HepG2 (cell line): ENCODE measurements at regions not wholly inside any gene's neighbourhood (a gene's known extent, or its start where the extent isn't known, plus 50 kb on each side); places are given as distances from the start of the nearest gene placed in this dataset.

ENCODE experiments used
- ATAC-seq: fragments of 200-7000 bp; cut with Tn5 transposase; 3 replicates; pipeline ENCODE4 v1.9.1; 2020; ENCODE audit warnings: mild to moderate bottlenecking, moderate library complexity
- BruUV-seq: library from RNA; stranded (reverse); fragments of 400-500 nt; replicated peaks from 2 replicates; lab custom pipeline; 2021; lab: Mats Ljungman, UMichigan
- CTCF ChIA-PET: fragments of 300-600 bp; formaldehyde crosslinking; extraction: SDS; loops from one replicate; lab custom pipeline; 2021; ENCODE audit warnings: low total read pairs, inconsistent platforms, low intra/inter-chr PET ratio; lab: Yijun Ruan, JAX
- POLR2A ChIA-PET: fragments of 350-600 bp; sonication (Branson Sonifier 250); formaldehyde crosslinking; loops from one replicate; lab custom pipeline; 2020; ENCODE audit warnings: antibody characterized with exemption, inconsistent platforms; lab: Yijun Ruan, JAX
- DNase-seq: peaks from one replicate; pipeline ENCODE4 v3.0.0-alpha.2; 2015; ENCODE audit warnings: low spot score
- FAIRE-seq: peaks from 3 replicates; lab custom pipeline; 2011; peaks lifted over from hg19 to GRCh38; lab: Jason Lieb, UNC
- H2AFZ ChIP-seq: one replicate; pipeline ENCODE4 v1.6.1; 2011; ENCODE audit warnings: low read length, inconsistent platforms
- H3K27ac ChIP-seq: fragments of 300-600 bp; 3 replicates; pipeline ENCODE4 v1.8.0; 2011; ENCODE audit warnings: mixed run types, mild to moderate bottlenecking, mixed read lengths, low read length, inconsistent platforms; ENCODE audit not compliant: insufficient read depth; ENCODE audit errors: extremely low read length
- H3K27me3 ChIP-seq, 2 experiments: fragments of 200-600 bp in 1 of 2; 2 replicates in 1 of 2; 3 replicates in 1 of 2; pipeline versions ENCODE4 v1.6.0 to v1.8.0; 2011; ENCODE audit warnings: low read length in 2 of 2, mild to moderate bottlenecking in 2 of 2, moderate library complexity in 2 of 2, inconsistent platforms in 1 of 2; ENCODE audit not compliant: insufficient read depth in 2 of 2, control insufficient read depth in 1 of 2
- H3K36me3 ChIP-seq, 2 experiments: fragments of 200-600 bp in 1 of 2; replicated peaks in 1 of 2; 2 replicates in 1 of 2; 3 replicates in 1 of 2; pipeline versions ENCODE4 v1.5.1 to v1.8.0; 2011; ENCODE audit warnings: low read length in 2 of 2, inconsistent platforms in 1 of 2; ENCODE audit not compliant: insufficient read depth in 2 of 2, control insufficient read depth in 1 of 2
- H3K4me1 ChIP-seq: 2 replicates; pipeline ENCODE4 v1.5.1; 2012; ENCODE audit warnings: low read length, inconsistent platforms; ENCODE audit not compliant: insufficient read depth
- H3K4me2 ChIP-seq: 2 replicates; pipeline ENCODE4 v1.6.0; 2011; ENCODE audit warnings: low read depth, low read length, inconsistent platforms
- H3K4me3 ChIP-seq, 3 experiments: fragments of 200-600 bp in 1 of 3; sonication (generic), shearing (Covaris generic) in 1 of 3; replicated peaks in 1 of 3; 2 replicates each; pipeline ENCODE4 v1.5.1; 2011 to 2016; ENCODE audit warnings: low read length in 3 of 3, inconsistent platforms in 2 of 3, low read depth in 2 of 3, mild to moderate bottlenecking in 2 of 3, control low read depth in 1 of 3, mixed read lengths in 1 of 3; ENCODE audit not compliant: insufficient read depth in 1 of 3
- H3K79me2 ChIP-seq: one replicate; pipeline ENCODE4 v1.6.1; 2011; ENCODE audit warnings: low read length, inconsistent platforms; ENCODE audit not compliant: insufficient read depth
- H3K9ac ChIP-seq: 2 replicates; pipeline ENCODE4 v1.6.0; 2011; ENCODE audit warnings: mild to moderate bottlenecking, low read depth, low read length, inconsistent platforms; ENCODE audit not compliant: insufficient read depth
- H3K9me3 ChIP-seq: 2 replicates; pipeline ENCODE4 v1.5.1; 2012; ENCODE audit warnings: mild to moderate bottlenecking, low read length
- H4K20me1 ChIP-seq: 2 replicates; pipeline ENCODE4 v1.6.0; 2011; ENCODE audit warnings: inconsistent platforms, mild to moderate bottlenecking, low read length, moderate library complexity; ENCODE audit not compliant: insufficient read depth
- BRD4 ChIP-seq: sonication (generic); formaldehyde crosslinking; IDR thresholded peaks from 2 replicates; pipeline ENCODE4 v1.4.0; 2020; ENCODE audit warnings: missing genetic modification reagents
- HHEX ChIP-seq: IDR thresholded peaks from 2 replicates; pipeline ENCODE4 v1.6.1; 2016; ENCODE audit warnings: control low read depth
- IKZF4 ChIP-seq: sonication (generic); formaldehyde crosslinking; IDR thresholded peaks from 2 replicates; pipeline ENCODE4 v1.5.1; 2020; ENCODE audit warnings: borderline replicate concordance, mild to moderate bottlenecking, low read depth, missing genetic modification reagents; ENCODE audit errors: not compliant biosample characterization
- JDP2 ChIP-seq: sonication (generic); formaldehyde crosslinking; IDR thresholded peaks from 2 replicates; pipeline ENCODE4 v1.8.1; 2022; ENCODE audit warnings: missing genetic modification reagents, borderline replicate concordance
- KLF11 ChIP-seq: IDR thresholded peaks from 2 replicates; pipeline ENCODE4 v1.6.1; 2016; ENCODE audit warnings: missing compliant biosample characterization
- MEIS2 ChIP-seq: sonication (generic); formaldehyde crosslinking; IDR thresholded peaks from 2 replicates; pipeline ENCODE4 v1.9.0; 2021; ENCODE audit warnings: mild to moderate bottlenecking, missing genetic modification reagents
- MTA1 ChIP-seq: sonication (generic); formaldehyde crosslinking; IDR thresholded peaks from 2 replicates; pipeline ENCODE4 v1.4.0; 2020; ENCODE audit warnings: missing genetic modification reagents, mild to moderate bottlenecking, borderline replicate concordance
- MTA3 ChIP-seq: sonication (generic); formaldehyde crosslinking; IDR thresholded peaks from 2 replicates; pipeline ENCODE4 v1.4.0; 2020; ENCODE audit warnings: missing genetic modification reagents
- NR3C1 ChIP-seq: sonication (generic); formaldehyde crosslinking; IDR thresholded peaks from 2 replicates; pipeline ENCODE4 v1.4.0; 2020; ENCODE audit warnings: missing genetic modification reagents
- PHF20 ChIP-seq: sonication (generic); formaldehyde crosslinking; IDR thresholded peaks from 2 replicates; pipeline ENCODE4 v1.5.0; 2020; ENCODE audit warnings: mild to moderate bottlenecking, missing genetic modification reagents
- RNF219 ChIP-seq: sonication (generic); formaldehyde crosslinking; IDR thresholded peaks from 2 replicates; pipeline ENCODE4 v1.5.0; 2020; ENCODE audit warnings: mild to moderate bottlenecking, missing genetic modification reagents
- ZBTB7B ChIP-seq: sonication (generic); formaldehyde crosslinking; IDR thresholded peaks from 2 replicates; pipeline ENCODE4 v1.4.0; 2020; ENCODE audit warnings: missing genetic modification reagents
- ZNF616 ChIP-seq: sonication (generic); formaldehyde crosslinking; IDR thresholded peaks from 2 replicates; pipeline ENCODE4 v1.5.0; 2020; ENCODE audit warnings: low read depth, mild to moderate bottlenecking, missing genetic modification reagents
- ZNF792 ChIP-seq: IDR thresholded peaks from 2 replicates; pipeline ENCODE4 v1.6.1; 2016
- ZSCAN30 ChIP-seq: sonication (generic); formaldehyde crosslinking; IDR thresholded peaks from 2 replicates; pipeline ENCODE4 v1.5.0; 2020; ENCODE audit warnings: mild to moderate bottlenecking, missing genetic modification reagents
- ZSCAN5A ChIP-seq: sonication (generic); formaldehyde crosslinking; IDR thresholded peaks from 2 replicates; pipeline ENCODE4 v1.8.0; 2022; ENCODE audit warnings: mild to moderate bottlenecking, missing genetic modification reagents, borderline replicate concordance
- in situ Hi-C: cut with HindIII; loops from 2 replicates; pipeline ENCODE4 v1.10.0; 2017; ENCODE audit warnings: low pct_unique_long_range_greater_than_20kb; ENCODE audit not compliant: extremely low pct_ligation_motif_present
- intact Hi-C: fragments of 100-400 bp; cut with micrococcal nuclease; formaldehyde crosslinking; loops from one replicate; pipeline ENCODE4 v1.10.0; 2022; ENCODE audit not compliant: unreplicated experiment
- TF ChIP-seq, protein P1 (sequence below): sonication (generic); IDR thresholded peaks from 2 replicates; pipeline ENCODE4 v1.6.1; 2016; ENCODE audit warnings: low read depth, borderline replicate concordance

DNA sequence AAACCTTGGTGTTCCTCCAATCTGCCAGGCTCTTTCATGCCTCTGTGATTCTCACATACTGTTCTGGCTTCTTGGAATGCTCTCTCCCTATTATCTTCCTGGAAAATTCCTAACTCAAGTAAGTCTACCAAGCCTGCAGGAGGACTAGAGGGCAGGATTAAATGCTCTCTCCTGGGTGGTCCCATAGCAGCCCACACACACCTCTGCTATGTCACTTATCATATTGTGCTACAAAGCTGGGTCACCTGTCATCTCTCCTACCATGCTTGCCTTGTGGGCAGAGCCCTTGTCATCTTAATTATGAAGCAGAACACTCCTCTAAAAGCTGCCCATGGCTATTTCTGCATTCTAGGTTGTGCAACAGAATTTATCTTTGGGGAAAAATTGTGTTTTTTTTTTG, 344.5 kb upstream of the NOCT start:
- in situ Hi-C loops = loop anchor here (10.0 kb wide), 1 partner anchor 96 kb away; no protein-coding TSS in a partner anchor
- CTCF ChIA-PET = no interaction called here
- H4K20me1 ChIP-seq = no peaks in the 10 kb centered on the region
- no TSS peak for BruUV-seq
- no peaks in the 10 kb centered on the region for H3K9me3 ChIP-seq
- ATAC-seq (no peak), FAIRE-seq (no peak), DNase-seq (no peak)
- TF ChIP-seq NR3C1 (CRISPR knock-in tag) (no peak), ZSCAN5A (CRISPR knock-in tag) (no peak), ZNF616 (CRISPR knock-in tag) (no peak), MEIS2 (no peak), PHF20 (no peak), MTA3 (no peak), RNF219 (CRISPR knock-in tag) (no peak), JDP2 (CRISPR knock-in tag) (no peak), IKZF4 (CRISPR knock-in tag) (no peak), BRD4 (CRISPR knock-in tag) (no peak), HHEX (CRISPR knock-in tag) (no peak), ZNF792 (CRISPR knock-in tag) (no peak), MTA1 (CRISPR knock-in tag) (no peak), ZBTB7B (no peak), ZSCAN30 (CRISPR knock-in tag) (no peak), KLF11 (CRISPR knock-in tag) (no peak)
- TF ChIP-seq, protein P1, sequence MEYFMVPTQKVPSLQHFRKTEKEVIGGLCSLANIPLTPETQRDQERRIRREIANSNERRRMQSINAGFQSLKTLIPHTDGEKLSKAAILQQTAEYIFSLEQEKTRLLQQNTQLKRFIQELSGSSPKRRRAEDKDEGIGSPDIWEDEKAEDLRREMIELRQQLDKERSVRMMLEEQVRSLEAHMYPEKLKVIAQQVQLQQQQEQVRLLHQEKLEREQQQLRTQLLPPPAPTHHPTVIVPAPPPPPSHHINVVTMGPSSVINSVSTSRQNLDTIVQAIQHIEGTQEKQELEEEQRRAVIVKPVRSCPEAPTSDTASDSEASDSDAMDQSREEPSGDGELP = no peak
- H3K9ac ChIP-seq = no peak overlapping the region
- H2AFZ ChIP-seq = no peak overlapping the region
- no peaks in the 10 kb centered on the region for H3K79me2 ChIP-seq
- POLR2A ChIA-PET = no interaction called here
- no peaks in the 10 kb centered on the region for H3K36me3 ChIP-seq
- intact Hi-C loops = no loop called here
- no peak overlapping the region for H3K4me3 ChIP-seq
- peaks cover 19% of the 10 kb centered on the region for H3K4me1 ChIP-seq
- no peak overlapping the region for H3K4me2 ChIP-seq
- H3K27ac ChIP-seq = no peak overlapping the region
- 0 out of 5 replicates have a peak, but pooled peaks cover 0 to 5% of the 10 kb centered on the region in 2 experiments for H3K27me3 ChIP-seq
